Left lobe of liver (tissue), 2 donors: ENCODE measurements at regions not wholly inside any gene's neighbourhood (a gene's known extent, or its start where the extent isn't known, plus 50 kb on each side); places are given as distances from the start of the nearest gene placed in this dataset.
A peak's percentile ranks its signal among the peaks of the same experiment; 100 is the strongest.
"Not testable (repeated sequence)": the region's sequence is repeated elsewhere in the genome, so short reads cannot be mapped to it uniquely, and the experiment has no call there.

Experiments
- ATAC-seq: fragments of 200-7000 bp; cut with Tn5 transposase; one replicate; pipeline ENCODE4 v1.9.1; 2020; ENCODE audit warnings: mild to moderate bottlenecking, moderate library complexity
- DNase-seq: peaks from one replicate; pipeline ENCODE4 v3.0.0-alpha.2; 2020; ENCODE audit warnings: low spot score
- donor health status: DM: no; HTN: no; CAD: no; lungs with moderate emphysema.
- donor health status: DM: no; HTN: yes; CAD: no.

GRCh38 chr6:23804289-23804688, 321.7 kb upstream of the NRSN1 start:
- DNase-seq, ATAC-seq: not testable (repeated sequence)

- not testable (repeated sequence) for ATAC-seq, DNase-seq
Measured at GRCh38 chr6:23821141-23821540, 304.9 kb upstream of the NRSN1 start.

DNA sequence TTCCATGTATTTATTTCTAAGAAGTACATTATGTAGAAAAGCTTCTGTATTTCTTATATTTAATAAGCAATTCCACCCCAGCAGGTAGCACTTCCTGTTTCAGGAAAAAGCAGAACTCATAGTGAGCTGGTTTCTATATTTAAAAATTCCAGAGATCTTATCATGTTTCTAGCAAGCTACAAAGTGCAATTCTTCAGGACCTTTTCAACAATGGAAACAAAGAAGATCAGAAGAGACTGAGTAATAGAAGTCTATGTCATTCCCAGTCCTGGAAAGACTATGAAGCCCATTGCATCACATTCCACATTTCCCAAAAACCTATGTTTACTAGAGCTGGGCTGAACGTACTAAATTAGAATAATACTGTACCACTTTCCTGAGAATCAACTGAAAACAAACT, 302.6 kb upstream of the NRSN1 start:
- DNase-seq (no peak), ATAC-seq (no peak)

GRCh38 chr6:23826572-23826971, 299.4 kb upstream of the NRSN1 start:
- no peak for ATAC-seq
- DNase-seq, result no peak

- DNase-seq (no peak), ATAC-seq (no peak)
Measured at GRCh38 chr6:23828861-23829260, 297.2 kb upstream of the NRSN1 start.

- ATAC-seq (no peak), DNase-seq (no peak)
Measured at GRCh38 chr6:23841116-23841515, 284.9 kb upstream of the NRSN1 start.

DNA sequence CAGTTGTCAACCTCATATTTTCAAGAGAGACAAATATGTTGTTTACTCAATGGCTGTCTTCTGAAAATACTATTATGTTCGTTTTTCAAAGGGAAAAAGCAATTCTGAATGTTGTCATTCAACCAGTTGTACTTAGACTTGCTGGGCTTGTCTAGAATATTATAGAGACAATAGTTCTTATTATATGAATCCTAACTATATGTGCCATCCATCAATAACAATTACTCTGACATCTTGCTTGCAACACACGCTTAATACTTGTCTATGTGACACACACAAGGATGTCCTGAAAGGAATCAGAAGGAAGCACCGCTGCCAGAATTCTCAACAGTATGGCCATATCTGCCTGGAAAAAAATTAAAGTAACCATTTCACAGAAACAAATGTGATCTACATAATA, 283.3 kb upstream of the NRSN1 start:
- ATAC-seq, result no peak
- no peak for DNase-seq

DNA sequence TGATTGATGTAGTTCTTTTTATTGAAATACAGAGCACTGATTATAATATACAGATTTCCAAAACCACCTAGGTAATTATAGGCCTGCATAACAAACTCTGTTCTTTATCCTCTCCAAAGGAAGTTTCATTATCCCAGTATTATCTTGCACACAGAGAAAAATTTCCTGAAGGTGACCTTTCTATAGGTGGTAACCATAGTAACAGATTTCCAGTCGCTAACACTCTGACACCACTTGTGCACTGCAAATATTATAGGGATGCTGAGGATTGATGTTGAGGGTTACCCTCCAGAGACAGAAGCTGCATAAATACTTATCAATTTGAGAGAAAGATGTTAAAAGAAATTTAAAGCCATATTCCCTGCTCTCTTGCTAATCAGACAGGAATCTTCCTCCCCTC, 274.5 kb upstream of the NRSN1 start:
- no peak for DNase-seq

GRCh38 chr6:23853566-23854133, 272.4 kb upstream of the NRSN1 start:
- not testable (repeated sequence) for ATAC-seq, DNase-seq

More for the DNA sequence above, 274.5 kb upstream of the NRSN1 start:
- ATAC-seq, result no peak

DNA sequence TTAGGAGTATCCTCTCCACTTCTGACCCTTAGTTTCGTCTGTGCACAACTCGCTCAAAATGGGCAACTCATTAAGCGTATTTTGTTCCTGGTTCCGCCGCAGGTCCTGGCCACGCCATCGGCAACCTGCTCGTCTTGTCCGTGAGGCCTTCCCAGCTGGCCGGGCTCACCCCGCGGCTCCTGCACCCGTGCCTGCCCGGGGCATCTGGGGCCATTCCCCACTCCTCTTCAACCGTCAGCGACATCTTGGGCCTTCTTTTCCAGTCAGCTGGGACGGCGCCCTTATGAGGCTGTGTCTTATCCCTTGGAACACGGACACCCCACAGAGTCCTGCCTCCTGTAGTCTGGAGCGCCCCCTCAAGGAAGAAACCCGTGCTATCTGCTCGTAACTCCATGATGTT, 271.9 kb upstream of the NRSN1 start:
- DNase-seq, ATAC-seq: not testable (repeated sequence)

DNA sequence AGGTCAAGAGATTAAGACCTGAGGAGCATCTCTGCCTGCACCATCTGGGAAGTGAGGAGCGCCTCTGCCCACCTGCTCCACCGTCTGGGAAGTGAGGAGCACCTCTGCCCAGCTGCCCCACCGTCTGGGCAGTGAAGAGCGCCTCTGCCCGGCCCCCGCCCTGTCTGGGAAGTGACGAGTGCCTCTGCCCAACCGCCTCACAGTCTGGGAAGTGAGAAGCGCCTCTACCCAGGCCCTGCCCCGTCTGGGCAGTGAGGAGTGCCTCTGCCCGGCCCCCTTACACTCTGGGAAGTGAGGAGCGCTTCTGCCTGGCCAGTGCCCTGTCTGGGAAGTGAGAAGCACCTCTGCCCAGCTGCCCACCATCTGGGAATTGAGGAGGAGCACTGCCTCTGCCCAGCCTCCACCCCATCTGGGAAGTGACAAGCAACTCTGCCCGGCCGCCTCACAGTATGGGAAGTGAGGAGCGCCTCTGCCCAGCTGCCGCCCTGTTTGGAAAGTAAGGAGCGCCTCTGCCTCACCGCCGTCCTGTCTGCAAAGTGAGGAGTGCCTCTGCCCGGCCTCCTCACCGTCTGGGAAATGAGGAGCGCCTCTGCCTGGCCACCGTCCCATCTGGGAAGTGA, 270.4 kb upstream of the NRSN1 start:
- DNase-seq (no peak), ATAC-seq (no peak)

GRCh38 chr6:23870496-23870895, 255.5 kb upstream of the NRSN1 start:
- ATAC-seq (no peak), DNase-seq (no peak)

DNA sequence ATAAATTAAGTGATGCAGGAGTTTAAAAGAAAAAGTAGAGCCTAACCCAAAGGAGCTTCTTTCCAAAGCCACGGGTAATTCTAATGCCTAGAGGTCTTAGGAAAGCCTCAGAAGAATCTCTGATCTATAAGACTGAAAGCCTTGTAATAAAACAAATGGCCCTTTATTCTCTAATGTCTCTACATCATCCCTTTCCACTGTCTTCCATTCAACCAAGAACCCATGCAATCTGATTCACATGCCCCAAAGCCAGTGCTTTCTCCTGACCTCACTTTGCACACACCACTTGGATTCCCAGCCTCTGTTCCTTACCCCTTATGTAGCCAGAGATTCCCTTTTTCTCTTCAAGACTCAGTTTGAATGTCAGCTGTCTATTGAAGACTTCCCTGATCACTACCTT, 252.9 kb upstream of the NRSN1 start:
- ATAC-seq (no peak), DNase-seq (no peak)

DNA sequence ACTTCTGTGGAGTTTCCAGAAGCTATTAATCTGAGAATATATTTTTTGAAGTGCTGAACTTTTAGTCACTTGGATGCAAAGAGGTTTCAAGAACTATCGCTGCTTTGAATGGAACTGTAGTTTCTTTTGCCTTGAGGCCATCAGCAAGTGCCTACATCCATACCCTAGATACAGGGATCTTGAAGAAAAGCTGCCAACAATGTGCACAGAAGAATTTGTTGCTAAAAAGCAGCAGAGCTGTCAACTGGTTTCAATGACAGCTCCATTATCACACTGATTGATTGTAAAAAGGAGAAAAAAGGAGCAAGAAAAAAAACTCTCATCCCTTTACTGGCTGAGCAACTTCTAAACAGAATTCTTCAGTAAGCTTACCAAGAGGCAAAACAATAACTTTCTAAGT, 251.0 kb upstream of the NRSN1 start:
- DNase-seq (no peak), ATAC-seq (no peak)

DNA sequence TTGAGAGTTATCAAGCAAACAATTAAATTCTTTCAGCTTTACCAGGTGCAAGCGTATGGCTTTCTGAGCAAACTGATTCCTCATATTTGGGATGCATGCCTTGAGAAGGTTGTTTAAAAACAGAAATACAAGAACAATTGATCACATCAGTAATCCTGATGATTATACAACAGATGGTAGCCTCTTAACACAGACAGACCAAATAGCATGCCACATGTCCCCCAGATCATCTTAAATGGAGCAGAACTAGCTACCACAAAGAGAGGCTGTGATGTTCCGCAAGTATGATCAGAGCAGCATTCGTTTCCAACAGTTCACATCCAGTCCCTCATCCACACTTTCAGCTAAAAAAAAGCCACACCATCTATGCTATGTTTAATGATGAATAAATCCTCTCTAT, 246.2 kb upstream of the NRSN1 start:
- DNase-seq, result no peak
- ATAC-seq, result no peak

GRCh38 chr6:23890543-23891227, 235.3 kb upstream of the NRSN1 start:
- ATAC-seq (peak; percentile 78), DNase-seq (no peak)

- DNase-seq, result no peak
- no peak for ATAC-seq
Measured at GRCh38 chr6:23905133-23905815, 220.7 kb upstream of the NRSN1 start.

DNA sequence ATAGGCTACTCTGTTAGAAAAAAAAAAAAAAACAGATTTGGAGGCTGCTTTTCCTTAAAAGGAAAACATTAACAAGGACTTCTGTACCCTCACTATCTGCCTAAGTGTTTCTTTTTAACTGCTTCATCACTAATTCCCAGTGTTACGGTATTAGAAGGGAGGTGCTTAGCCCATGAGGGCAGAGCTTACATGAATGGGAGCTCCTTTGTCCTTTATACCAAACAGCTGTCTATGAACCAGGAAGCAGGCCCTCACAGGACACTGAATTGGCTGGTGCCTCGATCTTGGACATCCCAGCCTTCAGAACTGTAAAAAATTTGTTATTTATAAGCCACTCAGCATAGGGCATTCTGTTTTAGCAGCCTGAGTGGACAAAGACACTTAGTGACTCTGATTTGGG, 215.6 kb upstream of the NRSN1 start:
- ATAC-seq, result no peak
- no peak for DNase-seq

DNA sequence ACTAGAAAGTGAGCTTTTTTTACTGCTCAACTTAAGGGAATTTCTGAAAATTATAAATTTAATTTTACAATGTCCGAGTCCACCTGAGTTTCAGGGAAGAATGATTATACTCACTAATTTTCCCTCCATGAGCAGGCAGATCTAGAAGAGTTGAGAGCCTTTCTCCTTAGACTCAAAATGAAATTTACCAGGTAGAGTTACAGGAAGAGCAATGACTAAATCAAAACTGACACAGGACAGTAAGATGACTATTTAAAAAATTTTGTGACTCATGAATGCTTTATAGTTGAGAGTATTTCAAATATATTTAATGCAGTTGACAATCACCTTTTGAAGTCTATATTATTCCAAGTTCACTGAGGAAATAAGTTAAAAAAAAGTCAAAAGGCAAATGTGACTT, 198.1 kb upstream of the NRSN1 start:
- ATAC-seq (no peak), DNase-seq (no peak)

GRCh38 chr6:23929201-23929600, 196.8 kb upstream of the NRSN1 start:
- ATAC-seq (no peak), DNase-seq (no peak)

DNA sequence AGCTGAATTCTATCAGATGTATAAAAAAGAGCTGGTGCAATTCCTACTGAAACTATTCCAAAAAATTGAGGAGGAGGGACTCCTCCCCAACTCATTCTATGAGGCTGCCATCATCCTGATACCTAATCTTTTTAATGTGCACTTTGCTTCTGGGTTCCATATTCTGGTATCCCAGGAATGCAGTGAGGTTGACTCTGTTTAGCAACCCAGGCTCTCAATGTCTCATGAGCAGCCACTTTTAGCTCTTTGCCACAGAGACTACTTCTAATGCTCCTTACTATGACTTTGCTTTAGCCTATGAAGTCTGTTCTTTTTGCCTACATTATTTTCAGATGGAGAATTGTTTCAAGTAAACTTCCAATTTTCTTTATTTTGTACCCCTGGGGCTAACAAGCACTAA, 185.5 kb upstream of the NRSN1 start:
- DNase-seq (no peak), ATAC-seq (no peak)

GRCh38 chr6:23951691-23952090, 174.3 kb upstream of the NRSN1 start:
- DNase-seq, result no peak
- ATAC-seq, result no peak
